IMR-90 (cell line): ENCODE measurements at regions not wholly inside any gene's neighbourhood (a gene's known extent, or its start where the extent isn't known, plus 50 kb on each side); places are given as distances from the start of the nearest gene placed in this dataset.

Experiments used
- ATAC-seq: fragments of 200-7000 bp; cut with Tn5 transposase; 2 replicates; pipeline ENCODE4 v1.9.1; 2020; ENCODE audit warnings: low read depth, mild to moderate bottlenecking, moderate library complexity
- BruUV-seq: library from RNA; stranded (reverse); fragments of 400-500 nt; replicated peaks from 2 replicates; lab custom pipeline; 2021; lab: Mats Ljungman, UMichigan
- CTCF ChIA-PET: fragments of 300-600 bp; formaldehyde crosslinking; extraction: SDS; loops from one replicate; lab custom pipeline; 2021; ENCODE audit warnings: antibody characterized with exemption; lab: Yijun Ruan, JAX
- POLR2A ChIA-PET: fragments of 300-600 bp; sonication (Branson Sonifier 250); formaldehyde crosslinking; loops from one replicate; lab custom pipeline; 2022; ENCODE audit warnings: antibody characterized with exemption; ENCODE audit not compliant: unreplicated experiment; lab: Charles Lee
- DNase-seq: peaks from one replicate; pipeline ENCODE4 v3.0.0; 2013
- H2AFZ ChIP-seq: replicated peaks from 2 replicates; pipeline ENCODE3; 2013; ENCODE audit warnings: low read length, mild to moderate bottlenecking; ENCODE audit not compliant: poor library complexity
- H2AK5ac ChIP-seq: 2 replicates; pipeline ENCODE4 v1.6.1; 2013; ENCODE audit warnings: low read depth, low read length, inconsistent platforms
- H2AK9ac ChIP-seq: replicated peaks from 2 replicates; pipeline ENCODE3; 2013; ENCODE audit warnings: mild to moderate bottlenecking, low read depth, low read length, moderate library complexity; ENCODE audit not compliant: poor library complexity
- H2BK120ac ChIP-seq: 2 replicates; pipeline ENCODE4 v1.6.1; 2013; ENCODE audit warnings: low read depth, low read length, inconsistent platforms
- H2BK15ac ChIP-seq: 3 replicates; pipeline ENCODE4 v1.6.1; 2013; ENCODE audit warnings: low read depth, low read length, inconsistent platforms
- H2BK20ac ChIP-seq: 2 replicates; pipeline ENCODE4 v1.6.1; 2013; ENCODE audit warnings: low read depth, mild to moderate bottlenecking, inconsistent platforms, low read length, moderate library complexity
- H2BK5ac ChIP-seq: 2 replicates; pipeline ENCODE4 v1.6.1; 2013; ENCODE audit warnings: mild to moderate bottlenecking, low read depth, low read length, inconsistent platforms; ENCODE audit not compliant: poor library complexity, severe bottlenecking
- H3K14ac ChIP-seq: replicated peaks from 2 replicates; pipeline ENCODE4 v1.6.1; 2013; ENCODE audit warnings: low read depth, low read length, inconsistent platforms
- H3K18ac ChIP-seq: 2 replicates; pipeline ENCODE4 v1.6.1; 2013; ENCODE audit warnings: low read depth, low read length, control low read depth
- H3K23ac ChIP-seq: 2 replicates; pipeline ENCODE4 v1.6.1; 2013; ENCODE audit warnings: low read depth, low read length, inconsistent platforms
- H3K27ac ChIP-seq: 2 replicates; pipeline ENCODE4 v1.5.1; 2013; ENCODE audit warnings: mild to moderate bottlenecking, control low read depth, low read length; ENCODE audit not compliant: insufficient read depth
- H3K27me3 ChIP-seq: 2 replicates; pipeline ENCODE4 v1.6.1; 2013; ENCODE audit warnings: low read length; ENCODE audit not compliant: control insufficient read depth, insufficient read depth
- H3K36me3 ChIP-seq: 2 replicates; pipeline ENCODE4 v1.6.1; 2013; ENCODE audit warnings: low read length, mixed read lengths; ENCODE audit not compliant: control insufficient read depth, insufficient read depth
- H3K4ac ChIP-seq: 2 replicates; pipeline ENCODE4 v1.6.1; 2013; ENCODE audit warnings: low read depth, low read length, inconsistent platforms
- H3K4me1 ChIP-seq: 2 replicates; pipeline ENCODE4 v1.6.1; 2013; ENCODE audit warnings: low read length, mixed read lengths; ENCODE audit not compliant: control insufficient read depth, insufficient read depth
- H3K4me2 ChIP-seq: 2 replicates; pipeline ENCODE4 v1.6.1; 2013; ENCODE audit warnings: low read depth, mild to moderate bottlenecking, control low read depth, low read length, moderate library complexity
- H3K4me3 ChIP-seq: 2 replicates; pipeline ENCODE4 v1.5.1; 2013; ENCODE audit warnings: low read depth, mild to moderate bottlenecking, control low read depth, low read length, moderate library complexity; ENCODE audit not compliant: insufficient read depth
- H3K56ac ChIP-seq: 2 replicates; pipeline ENCODE4 v1.6.1; 2013; ENCODE audit warnings: low read length, inconsistent platforms; ENCODE audit not compliant: insufficient read depth; ENCODE audit errors: extremely low read depth
- H3K79me1 ChIP-seq, 2 experiments: 2 replicates each; pipeline ENCODE4 v1.6.1; 2013; ENCODE audit warnings: low read length in 2 of 2, inconsistent platforms in 1 of 2, low read depth in 1 of 2
- H3K9ac ChIP-seq: 2 replicates; pipeline ENCODE4 v1.6.1; 2013; ENCODE audit warnings: low read depth, low read length, control low read depth
- H3K9me1 ChIP-seq: 2 replicates; pipeline ENCODE4 v1.6.1; 2013; ENCODE audit warnings: low read length, inconsistent platforms; ENCODE audit not compliant: insufficient read depth
- H3K9me3 ChIP-seq: 2 replicates; pipeline ENCODE4 v1.6.1; 2013; ENCODE audit warnings: low read length; ENCODE audit not compliant: control insufficient read depth, insufficient read depth
- H4K20me1 ChIP-seq: 2 replicates; pipeline ENCODE4 v1.6.1; 2013; ENCODE audit warnings: low read length, inconsistent platforms; ENCODE audit not compliant: insufficient read depth
- H4K5ac ChIP-seq: 2 replicates; pipeline ENCODE4 v1.6.1; 2013; ENCODE audit warnings: mild to moderate bottlenecking, low read depth, low read length, control low read depth
- H4K8ac ChIP-seq, 2 experiments: 2 replicates each; pipeline ENCODE4 v1.6.1; 2013; ENCODE audit warnings: low read depth in 2 of 2, low read length in 2 of 2, control low read depth in 1 of 2, inconsistent platforms in 1 of 2
- H4K91ac ChIP-seq: 2 replicates; pipeline ENCODE4 v1.6.1; 2013; ENCODE audit warnings: low read depth, low read length, inconsistent platforms; ENCODE audit not compliant: insufficient read depth
- BHLHE40 ChIP-seq: fragments of 150-350 bp; IDR thresholded peaks from 2 replicates; pipeline ENCODE4 v1.6.1; 2016; ENCODE audit warnings: mild to moderate bottlenecking, low read depth, low read length
- CEBPB ChIP-seq: IDR thresholded peaks from 2 replicates; pipeline ENCODE4 v1.6.1; 2012; ENCODE audit warnings: low read depth, low read length, improper control_type of control experiment
- CHD1 ChIP-seq: IDR thresholded peaks from 2 replicates; pipeline ENCODE4 v1.6.1; 2012; ENCODE audit warnings: low read depth, low read length, improper control_type of control experiment
- CTCF ChIP-seq: conservative IDR thresholded peaks from 2 replicates; pipeline ENCODE4 v1.5.1; 2012; ENCODE audit warnings: mild to moderate bottlenecking, low read depth, low read length, improper control_type of control experiment
- ELK1 ChIP-seq: fragments of 150-350 bp; IDR thresholded peaks from 2 replicates; pipeline ENCODE4 v1.6.1; 2016; ENCODE audit warnings: low read depth, mild to moderate bottlenecking, low read length, moderate library complexity, borderline replicate concordance
- MAFK ChIP-seq: IDR thresholded peaks from 2 replicates; pipeline ENCODE4 v1.6.1; 2012; ENCODE audit warnings: low read depth, low read length, improper control_type of control experiment
- MAZ ChIP-seq: IDR thresholded peaks from 2 replicates; pipeline ENCODE4 v1.6.1; 2012; ENCODE audit warnings: low read depth, mild to moderate bottlenecking, low read length, improper control_type of control experiment, moderate library complexity, borderline replicate concordance
- MXI1 ChIP-seq: IDR thresholded peaks from 2 replicates; pipeline ENCODE4 v1.6.1; 2012; ENCODE audit warnings: low read depth, mild to moderate bottlenecking, low read length, moderate library complexity, borderline replicate concordance
- NFE2L2 ChIP-seq: fragments of 150-350 bp; IDR thresholded peaks from 2 replicates; pipeline ENCODE4 v1.6.1; 2016; ENCODE audit warnings: low read depth, mild to moderate bottlenecking, low read length
- POLR2A ChIP-seq: IDR thresholded peaks from 2 replicates; pipeline ENCODE4 v1.6.1; 2012; ENCODE audit warnings: mild to moderate bottlenecking, low read depth, low read length
- RAD21 ChIP-seq: IDR thresholded peaks from 2 replicates; pipeline ENCODE4 v1.6.1; 2012; ENCODE audit warnings: low read length, improper control_type of control experiment
- RCOR1 ChIP-seq: IDR thresholded peaks from 2 replicates; pipeline ENCODE4 v1.6.1; 2012; ENCODE audit warnings: mild to moderate bottlenecking, low read length, improper control_type of control experiment; ENCODE audit not compliant: insufficient replicate concordance
- RFX5 ChIP-seq: IDR thresholded peaks from 2 replicates; pipeline ENCODE4 v1.8.0; 2012; ENCODE audit warnings: low read depth, mild to moderate bottlenecking, low read length, moderate library complexity
- SMC3 ChIP-seq: fragments of 150-350 bp; IDR thresholded peaks from 2 replicates; pipeline ENCODE4 v1.6.1; 2016; ENCODE audit warnings: low read depth, mild to moderate bottlenecking, antibody characterized with exemption, low read length, moderate library complexity
- WGBS, 2 experiments: methylation state at CpG; one replicate each; pipeline versions ENCODE4 v1.1.5 to v1.1.7; 2013; ENCODE audit warnings: missing lambda C conversion rate in 2 of 2; ENCODE audit not compliant: insufficient read length in 1 of 2; ENCODE audit errors: extremely low coverage in 2 of 2; 5-methylcytosine and 5-hydroxymethylcytosine counted together
- dilution Hi-C: fragments of 300-500 bp; cut with HindIII; formaldehyde crosslinking; loops from one replicate; pipeline ENCODE4 v1.14.3; 2018; ENCODE audit warnings: low sequenced_read_pairs; ENCODE audit not compliant: unreplicated experiment
- in situ Hi-C: fragments of 300-500 bp; cut with MboI; formaldehyde crosslinking; loops from 3 replicates; pipeline ENCODE4 v1.14.3; 2019; ENCODE audit warnings: low sequenced_read_pairs, inconsistent platforms, mixed read lengths
- intact Hi-C: fragments of 100-400 bp; cut with micrococcal nuclease; formaldehyde crosslinking; loops from 2 replicates; pipeline ENCODE4 v1.10.0; 2022

GRCh38 chr16:64254443-64255367 is 867.2 kb downstream of the CDH11 start (continued):
- no peak for TF ChIP-seq MXI1

- no CpG with 5 or more reads among the region's 3 CpGs for WGBS, 2 experiments
- intact Hi-C loops (no loop called here), dilution Hi-C loops (no loop called here), in situ Hi-C loops (no loop called here)
- ChIA-PET POLR2A (no interaction called here), CTCF (no interaction called here)
- no peak overlapping the region for H3K18ac ChIP-seq
- H2AFZ ChIP-seq: no peak overlapping the region
- ATAC-seq (no peak), DNase-seq (no peak)
- no peaks in the 10 kb centered on the region for H3K4me1 ChIP-seq
- H4K20me1 ChIP-seq: no peaks in the 10 kb centered on the region
- no TSS peak for BruUV-seq
- H3K27me3 ChIP-seq: no peaks in the 10 kb centered on the region
- no peak overlapping the region for H3K27ac ChIP-seq
- no peak overlapping the region for H3K14ac ChIP-seq
- no peak overlapping the region for H4K5ac ChIP-seq
- no peak overlapping the region for H3K9ac ChIP-seq
- H4K8ac ChIP-seq: no peak overlapping the region
- H3K4ac ChIP-seq: no peak overlapping the region
- no peak overlapping the region for H3K56ac ChIP-seq
- no peak overlapping the region for H2BK120ac ChIP-seq
- no peaks in the 10 kb centered on the region for H3K9me1 ChIP-seq
- H2BK5ac ChIP-seq: no peak overlapping the region
- no peak overlapping the region for H2BK20ac ChIP-seq
- H3K4me3 ChIP-seq: no peak overlapping the region
- H3K79me1 ChIP-seq: no peaks in the 10 kb centered on the region
- no peak overlapping the region for H2AK9ac ChIP-seq
- H3K4me2 ChIP-seq: no peak overlapping the region
- no peak overlapping the region for H2BK15ac ChIP-seq
- H3K36me3 ChIP-seq: no peaks in the 10 kb centered on the region
- H3K23ac ChIP-seq: no peak overlapping the region
- H4K91ac ChIP-seq: no peak overlapping the region
- no peaks in the 10 kb centered on the region for H3K9me3 ChIP-seq
- no peak overlapping the region for H2AK5ac ChIP-seq
- no peak for TF ChIP-seq POLR2A
- TF ChIP-seq NFE2L2: no peak
- no peak for TF ChIP-seq CEBPB
- no peak for TF ChIP-seq RAD21
- TF ChIP-seq CHD1: no peak
- no peak for TF ChIP-seq ELK1
- no peak for TF ChIP-seq SMC3
- no peak for TF ChIP-seq MAZ
- TF ChIP-seq RFX5: no peak
- TF ChIP-seq MAFK: no peak
- TF ChIP-seq BHLHE40: no peak
- TF ChIP-seq CTCF: no peak
- TF ChIP-seq RCOR1: no peak
Measured at GRCh38 chr16:64253525-64253924, 868.3 kb downstream of the CDH11 start.
